NCI-H2196 (cell line): ENCODE measurements at regions not wholly inside any gene's neighbourhood (a gene's known extent, or its start where the extent isn't known, plus 50 kb on each side); places are given as distances from the start of the nearest gene placed in this dataset.

Source experiments
- DNase-seq: peaks from one replicate; lab custom pipeline; 2025; ENCODE audit not compliant: unreplicated experiment; lab: John Stamatoyannopoulos, UW

DNA sequence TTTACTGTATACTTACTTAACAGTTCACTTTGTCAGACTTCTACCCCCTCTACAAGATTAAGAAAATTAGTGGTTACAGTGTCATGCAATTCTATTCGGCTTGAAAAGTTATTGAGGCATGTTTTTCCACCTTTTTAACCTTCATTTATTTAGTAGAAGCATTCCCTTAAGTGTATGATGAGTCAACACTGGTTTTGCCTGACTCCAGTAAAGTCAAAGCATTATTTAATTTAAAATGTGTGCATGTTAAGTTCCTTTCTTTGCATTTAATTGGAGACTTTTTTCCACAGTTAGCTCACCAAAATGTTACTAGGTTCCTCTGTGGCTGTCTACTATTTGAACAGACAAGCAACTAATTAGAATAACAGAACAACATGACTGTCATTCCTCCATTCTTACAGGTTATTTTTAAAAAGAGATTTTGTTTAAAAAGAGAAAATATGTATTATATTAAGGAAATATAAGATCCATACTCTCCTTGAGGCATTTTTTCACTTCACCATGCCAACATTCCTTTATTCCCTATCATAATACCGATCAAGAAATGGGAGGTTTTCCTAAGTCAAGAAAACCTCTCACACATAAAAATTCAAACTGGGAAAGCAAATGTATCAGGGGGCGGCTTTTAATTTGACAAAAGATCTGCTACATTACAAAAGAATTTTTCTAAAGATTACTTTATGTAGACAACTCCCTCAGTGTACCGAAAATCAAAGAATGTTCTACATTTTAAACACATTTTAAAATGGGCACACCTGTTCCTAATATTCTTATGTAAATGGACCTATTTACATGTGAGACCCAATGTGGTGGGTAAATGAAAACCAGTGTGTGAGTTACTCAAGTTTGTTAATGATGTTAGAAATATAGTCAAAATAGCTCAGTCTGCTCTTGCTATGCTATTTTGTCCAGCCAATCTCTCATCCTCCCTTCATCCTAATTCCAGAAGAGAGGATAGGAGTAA lies 361.2 kb downstream of the UTRN start:
- no peak for DNase-seq

DNA sequence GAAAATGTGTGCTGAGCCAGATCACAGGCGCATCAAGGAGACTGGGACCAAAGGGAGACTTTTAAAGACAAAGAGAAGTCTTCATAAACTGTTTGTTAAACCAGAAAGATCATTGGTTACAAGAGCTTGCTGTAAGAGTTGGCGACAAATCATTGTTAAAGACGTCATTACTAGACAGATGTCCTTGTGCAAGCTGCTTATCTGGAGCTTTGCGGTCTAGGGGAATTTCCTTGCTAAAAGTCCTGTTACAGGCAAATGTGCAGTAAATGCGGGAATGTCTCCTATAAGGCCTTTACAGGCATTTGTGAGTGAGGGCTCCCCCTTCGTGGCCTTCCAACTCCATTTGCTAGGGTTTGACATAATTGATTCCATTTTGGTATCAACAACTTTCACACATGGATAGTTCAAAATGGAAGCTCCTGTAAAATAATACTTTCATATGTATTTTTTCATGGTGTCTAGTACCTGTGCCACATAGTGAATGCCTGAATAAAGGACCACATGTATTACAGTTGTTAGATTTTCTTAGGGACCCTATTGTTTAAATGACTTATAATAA lies 362.4 kb downstream of the UTRN start:
- DNase-seq: no peak

DNA sequence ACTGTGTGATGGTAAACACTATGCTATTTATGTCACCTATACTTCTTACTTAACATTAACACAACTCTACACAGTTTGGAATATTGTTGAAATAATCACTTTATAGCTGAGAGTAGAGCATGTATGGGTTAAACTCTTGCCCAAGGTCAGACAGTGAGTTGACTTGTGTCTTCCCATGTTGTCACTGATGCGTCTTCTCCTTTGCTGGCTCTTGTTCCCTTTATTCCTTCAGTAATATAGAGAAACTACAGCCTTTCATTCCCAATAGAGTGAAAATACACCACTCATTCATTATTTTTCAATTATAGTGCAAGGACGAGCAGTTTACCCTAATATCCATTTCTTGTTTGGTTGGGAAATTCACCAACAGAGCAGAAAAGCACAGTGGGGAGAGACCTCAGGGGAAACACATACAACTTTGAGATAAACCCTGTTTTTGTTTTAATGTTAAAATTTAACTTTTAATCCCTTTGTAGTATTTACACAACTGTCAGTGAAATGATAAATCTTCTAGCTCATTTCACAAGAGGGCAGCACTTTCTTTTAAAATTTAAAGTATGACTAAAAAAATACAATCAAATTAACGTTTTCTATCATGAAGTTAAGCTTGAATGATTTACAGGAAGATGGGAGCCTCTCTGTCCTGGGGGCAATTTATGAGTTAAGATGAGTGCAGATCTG lies 363.0 kb downstream of the UTRN start:
- no peak for DNase-seq

DNA sequence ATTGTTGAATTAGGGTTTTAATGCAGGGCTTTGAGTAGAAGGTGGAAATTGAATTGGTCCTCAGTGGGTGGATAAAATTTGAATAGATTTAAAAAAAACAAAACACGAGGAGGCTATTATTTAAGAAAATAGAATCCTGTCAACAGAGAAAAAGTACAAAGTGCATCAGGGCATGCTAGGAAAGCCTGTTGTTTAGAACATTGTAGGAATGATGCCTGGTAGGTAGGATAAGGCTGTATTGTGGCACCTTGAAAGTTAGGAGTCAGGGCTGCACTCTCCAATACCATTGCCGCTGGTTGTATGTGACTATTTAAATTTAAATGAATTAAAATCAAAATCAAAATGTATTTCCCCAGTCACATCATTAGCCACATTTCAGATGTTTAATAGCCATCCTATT lies 363.9 kb downstream of the UTRN start:
- no peak for DNase-seq

DNA sequence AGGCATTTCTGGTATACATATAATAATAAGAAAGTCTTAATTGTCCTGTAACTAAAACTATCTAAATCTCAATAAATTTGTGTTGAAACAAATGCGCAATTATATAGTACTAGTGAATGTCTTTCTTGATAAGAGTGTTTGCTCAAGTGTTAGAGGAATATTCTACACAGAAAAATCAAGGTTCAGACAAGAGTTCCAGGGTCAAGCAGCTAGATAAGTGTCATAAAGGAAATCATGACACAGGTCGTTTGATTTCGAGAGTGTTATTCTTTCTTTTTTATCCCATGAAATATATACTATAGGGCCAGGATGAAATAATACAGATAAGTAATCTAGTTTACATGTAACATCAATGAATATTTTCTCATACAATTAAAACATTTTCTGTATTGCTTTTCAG lies 366.1 kb downstream of the UTRN start:
- no peak for DNase-seq

DNA sequence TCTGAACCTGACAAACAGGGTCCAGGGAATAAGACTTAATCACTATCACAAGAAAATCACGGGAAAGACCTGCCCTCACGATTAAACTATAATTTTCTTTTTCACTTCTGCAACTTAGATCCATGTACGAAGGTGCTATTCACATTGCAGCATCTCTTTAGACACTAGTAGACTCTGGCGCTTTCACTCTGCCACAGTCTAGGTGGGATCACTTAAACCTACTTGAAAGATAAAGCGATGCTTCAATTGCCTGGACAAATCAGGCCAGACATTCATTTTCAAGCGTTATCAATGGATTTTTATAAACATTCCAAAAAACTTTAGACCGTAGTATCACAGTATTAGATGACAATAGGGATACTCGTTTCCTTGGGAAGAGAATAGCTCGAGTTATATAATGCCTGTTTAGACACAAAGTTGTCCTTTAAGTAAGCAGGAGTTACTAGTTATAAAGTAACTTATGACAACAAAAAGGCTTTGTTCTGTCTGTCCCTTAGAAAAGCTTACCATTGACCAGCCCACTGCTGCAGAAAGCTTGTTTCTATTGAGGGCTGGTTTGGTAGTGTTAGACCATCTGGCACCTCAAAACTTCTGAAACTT lies 367.3 kb downstream of the UTRN start:
- DNase-seq: no peak

DNA sequence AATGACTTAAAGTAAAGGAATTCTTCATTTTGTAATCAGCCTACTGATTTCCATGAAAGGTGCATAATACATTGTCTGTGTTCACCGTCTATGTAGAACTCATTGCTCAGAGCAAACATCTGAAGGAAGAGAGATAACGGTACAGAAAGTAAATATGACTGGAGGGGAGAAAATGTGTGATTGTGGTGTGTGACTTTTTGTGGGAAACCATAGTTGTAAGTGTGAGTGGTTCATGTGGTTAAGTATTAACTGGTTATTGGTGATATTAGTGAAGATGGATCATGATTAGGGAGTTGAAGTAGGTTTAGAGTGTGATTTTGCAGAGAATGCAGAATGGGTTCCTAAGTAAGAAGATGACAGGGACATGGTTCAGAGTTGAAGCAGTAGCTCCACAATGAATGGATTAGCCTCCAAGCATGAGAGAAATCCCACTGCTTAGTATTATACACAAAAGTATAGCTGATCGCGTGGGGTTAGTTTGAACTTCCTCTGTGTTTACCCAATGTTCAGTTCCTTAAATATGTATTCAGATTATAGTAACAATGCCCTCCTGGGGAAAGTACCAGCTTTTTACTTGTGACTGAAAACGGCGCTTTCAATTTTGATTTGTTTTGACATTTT lies 368.9 kb downstream of the UTRN start:
- no peak for DNase-seq

DNA sequence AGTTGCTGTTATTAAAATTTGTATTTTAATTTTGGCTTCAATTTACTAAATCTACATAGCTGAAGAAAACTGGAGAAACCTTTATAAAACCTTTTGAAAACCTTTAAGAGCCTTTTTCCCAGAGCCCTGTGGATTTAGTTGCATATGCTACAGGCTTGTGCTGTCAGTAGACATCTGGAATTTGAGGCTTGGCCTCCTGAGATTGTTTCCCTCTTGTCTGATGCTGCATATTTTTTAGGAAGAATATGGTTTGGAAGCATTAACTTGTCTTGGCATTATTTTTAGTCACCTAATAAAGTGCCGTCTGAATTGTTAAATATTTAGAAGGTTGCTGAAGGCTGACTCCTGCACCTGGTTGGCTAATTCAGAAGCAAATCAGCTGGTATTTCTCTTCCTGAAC lies 369.4 kb downstream of the UTRN start:
- no peak for DNase-seq

DNA sequence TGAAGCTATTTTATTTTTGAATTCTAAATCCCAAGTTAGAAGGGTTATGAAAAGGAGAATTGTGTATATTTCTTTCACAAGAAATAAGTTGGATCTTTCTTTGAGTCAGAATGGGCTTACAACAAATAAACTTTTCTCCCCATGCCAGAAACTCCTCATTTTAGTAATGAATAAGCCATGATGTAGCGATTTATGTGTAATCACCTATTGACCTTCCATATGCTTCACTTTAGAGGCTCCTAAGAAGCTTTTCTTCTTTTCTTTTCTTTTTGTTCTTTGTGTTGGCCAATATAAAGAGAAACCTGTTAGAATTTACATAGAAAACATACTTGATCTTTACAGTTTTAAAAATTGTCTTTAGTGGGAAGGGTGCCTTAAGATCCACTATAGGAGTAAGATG lies 370.2 kb downstream of the UTRN start:
- DNase-seq: no peak

DNA sequence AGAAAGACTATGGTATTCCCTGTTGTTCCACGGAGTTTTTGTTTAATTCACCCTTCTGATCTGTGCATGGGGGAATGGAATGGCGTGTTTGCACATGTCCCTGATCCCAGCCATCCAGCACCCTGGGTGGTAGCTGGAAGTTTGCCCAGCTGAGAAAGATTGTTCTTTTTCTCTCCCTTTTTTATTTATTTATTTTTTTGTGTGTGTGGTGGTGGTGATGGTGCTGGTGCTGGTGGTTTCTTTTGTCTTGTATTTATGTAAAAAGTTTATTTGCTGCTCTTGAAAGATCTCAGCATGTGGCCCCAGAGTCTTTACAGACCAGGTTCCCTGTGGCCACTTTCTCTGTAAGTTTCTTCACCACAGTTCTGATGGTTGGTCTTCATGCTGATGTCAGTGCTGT lies 372.6 kb downstream of the UTRN start:
- DNase-seq: no peak

DNA sequence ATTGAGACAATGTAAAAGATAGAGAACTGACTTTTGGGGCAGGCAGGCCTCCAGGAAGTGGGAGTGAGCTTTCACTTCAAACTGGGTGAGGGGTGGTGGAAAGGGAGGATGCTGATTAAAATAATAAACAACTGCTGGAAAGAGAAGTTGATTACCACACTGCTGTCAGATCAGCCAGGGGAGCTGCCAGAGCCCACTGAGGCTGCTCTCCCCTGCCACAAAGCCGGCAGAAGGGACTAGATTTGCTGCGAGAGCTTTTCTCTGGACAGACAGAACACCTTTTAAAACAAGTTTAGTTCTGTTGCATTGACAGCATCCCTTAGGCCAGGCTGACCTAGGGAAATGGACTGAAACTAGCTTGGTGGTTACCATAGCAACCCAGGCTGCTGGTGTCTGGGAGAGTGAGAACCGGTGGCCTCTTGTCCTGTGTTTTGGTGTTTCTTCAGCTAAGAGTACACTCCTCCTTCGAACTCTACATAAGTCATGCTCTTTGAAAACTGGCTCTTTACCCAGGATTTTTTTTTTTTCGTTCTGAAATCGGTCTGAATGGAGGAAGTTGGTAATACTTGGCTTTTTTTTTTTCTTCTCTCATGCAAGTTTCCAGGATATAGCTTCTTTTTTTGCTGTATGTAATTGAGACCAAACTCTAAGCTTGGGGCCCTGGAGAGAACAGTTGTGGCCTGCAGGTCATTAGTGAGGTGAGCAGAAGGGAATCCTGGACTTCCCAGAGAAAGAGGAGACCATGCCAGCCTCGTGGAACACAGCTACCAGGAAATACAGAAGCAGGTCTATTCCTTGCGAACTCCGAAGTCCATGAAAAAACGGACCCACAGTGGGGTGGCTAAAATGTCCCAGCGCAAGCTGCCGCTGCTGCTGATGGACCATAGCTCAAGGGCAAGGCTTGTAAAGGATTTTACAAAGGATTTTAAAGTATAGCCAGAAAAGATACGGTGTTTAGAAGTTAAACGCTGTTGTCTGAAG lies 374.4 kb downstream of the UTRN start:
- peak; percentile 62 for DNase-seq

DNA sequence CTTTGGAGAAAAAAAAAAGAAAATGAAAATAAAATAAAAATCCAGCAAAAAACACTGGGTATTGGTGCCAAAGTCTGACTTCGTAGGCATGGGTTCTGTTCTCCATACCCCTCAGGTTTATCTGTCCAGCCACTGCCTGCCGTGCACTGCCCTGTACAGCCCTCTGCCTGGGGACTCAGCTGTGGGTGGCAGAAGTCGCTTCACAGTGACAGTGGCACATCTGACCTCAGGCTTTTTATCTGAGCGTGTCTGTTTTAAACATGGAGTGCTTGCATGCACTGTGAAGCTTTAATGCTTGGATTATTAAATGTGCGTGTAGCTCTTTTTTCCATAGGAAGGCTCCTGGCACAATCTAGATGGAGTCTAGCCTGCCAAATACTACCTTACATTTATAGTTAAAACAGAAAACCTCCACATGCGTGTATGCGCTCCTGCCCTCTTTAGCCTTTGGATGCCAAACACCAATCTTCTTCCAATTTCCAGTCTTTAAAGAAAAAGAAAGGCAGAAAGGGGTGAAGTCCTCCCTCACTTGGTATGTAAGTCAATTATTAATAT lies 375.5 kb downstream of the UTRN start:
- no peak for DNase-seq

DNA sequence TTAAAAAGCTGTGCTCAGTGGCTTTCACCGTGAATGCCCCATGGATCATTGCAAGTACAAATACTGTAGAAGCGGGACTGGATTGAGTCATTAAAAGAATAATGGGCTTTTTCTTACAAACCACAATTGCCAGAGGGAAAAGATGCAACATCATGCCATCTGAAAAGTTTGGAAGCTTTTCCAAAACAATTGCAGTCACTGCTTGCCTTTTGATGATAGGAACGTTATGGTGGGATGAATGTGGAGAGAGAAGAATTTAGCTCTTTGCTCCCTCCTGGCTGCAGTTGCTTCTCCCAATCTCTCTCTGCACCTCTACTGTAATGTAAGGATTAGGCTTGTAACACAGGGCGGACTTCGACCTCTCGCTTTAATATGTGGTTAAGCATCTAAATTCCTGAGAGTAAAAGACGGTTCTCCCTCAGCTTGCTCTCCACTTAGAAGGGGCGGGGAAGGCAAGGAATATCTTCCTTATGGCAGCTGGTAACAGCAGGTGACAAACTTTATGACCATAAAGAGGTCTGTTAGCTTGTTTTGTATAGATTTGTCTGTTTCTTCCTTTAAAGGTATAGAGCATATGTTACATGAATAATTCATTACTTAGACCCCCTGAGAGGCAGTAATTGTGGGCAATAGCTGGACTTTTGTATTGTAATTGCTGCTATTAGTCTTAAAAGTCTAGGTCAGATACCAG lies 376.1 kb downstream of the UTRN start:
- no peak for DNase-seq

DNA sequence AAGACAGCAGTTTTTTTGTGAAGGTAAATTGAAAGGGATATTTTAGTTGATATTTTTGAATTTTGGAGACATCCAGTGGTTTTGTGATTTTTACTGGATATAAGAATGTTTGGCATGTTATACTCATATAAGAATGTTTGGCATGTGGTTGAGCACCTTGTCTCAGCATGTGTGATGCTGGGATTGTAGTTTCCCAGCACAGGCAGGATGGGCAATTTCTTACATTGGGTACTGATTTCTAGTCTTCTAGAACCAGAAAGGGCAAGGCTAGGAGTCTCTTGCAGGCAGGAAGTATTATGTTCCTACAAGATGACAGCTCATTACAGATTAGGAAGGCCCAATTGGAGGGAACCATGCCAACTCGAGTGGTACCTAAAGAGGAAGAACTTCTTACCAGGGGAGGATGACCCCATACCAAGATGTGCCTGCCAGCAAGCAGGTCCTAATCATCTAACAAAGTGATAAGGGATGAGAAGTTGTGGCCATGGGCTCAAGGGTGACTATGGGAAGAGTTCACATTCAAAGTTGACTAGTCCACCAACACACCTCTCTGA lies 377.8 kb downstream of the UTRN start:
- no peak for DNase-seq

DNA sequence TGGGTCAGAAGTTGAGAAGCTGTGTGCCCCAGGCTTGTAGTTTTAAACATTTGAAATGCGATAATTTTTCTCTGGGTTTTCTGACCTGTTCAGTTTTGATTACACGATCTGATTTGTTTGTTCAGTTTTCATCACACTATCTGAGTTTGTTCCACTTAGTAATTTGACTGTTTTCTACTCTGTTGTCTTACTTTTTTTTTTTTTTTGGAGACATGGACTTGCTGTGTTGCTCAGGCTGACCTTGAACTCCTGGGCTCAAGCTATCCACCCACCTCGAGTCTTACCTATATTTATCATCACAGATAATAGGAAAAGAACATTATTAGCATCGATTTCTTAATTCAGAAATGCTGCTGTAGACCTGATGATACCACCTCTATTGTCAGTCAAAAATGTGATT lies 379.1 kb downstream of the UTRN start:
- DNase-seq: no peak

DNA sequence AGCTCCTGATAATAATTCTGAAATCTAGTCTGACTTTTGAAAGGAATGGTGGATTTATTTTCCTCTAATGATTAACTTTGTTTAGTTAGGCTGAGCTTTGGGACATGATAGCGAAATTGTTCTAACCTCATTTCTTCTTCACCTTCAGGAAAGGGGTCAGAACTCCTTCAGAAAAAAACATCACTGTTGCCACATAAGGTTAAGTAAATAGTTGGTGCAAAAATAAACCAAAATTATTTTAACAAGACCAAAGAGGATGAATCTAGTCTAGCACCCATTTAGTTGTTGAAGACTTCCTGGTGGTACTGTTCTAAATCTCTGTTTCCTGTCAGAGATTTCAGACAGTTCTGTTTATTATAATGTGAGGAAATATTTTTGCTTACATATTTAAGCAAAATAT lies 379.8 kb downstream of the UTRN start:
- no peak for DNase-seq

DNA sequence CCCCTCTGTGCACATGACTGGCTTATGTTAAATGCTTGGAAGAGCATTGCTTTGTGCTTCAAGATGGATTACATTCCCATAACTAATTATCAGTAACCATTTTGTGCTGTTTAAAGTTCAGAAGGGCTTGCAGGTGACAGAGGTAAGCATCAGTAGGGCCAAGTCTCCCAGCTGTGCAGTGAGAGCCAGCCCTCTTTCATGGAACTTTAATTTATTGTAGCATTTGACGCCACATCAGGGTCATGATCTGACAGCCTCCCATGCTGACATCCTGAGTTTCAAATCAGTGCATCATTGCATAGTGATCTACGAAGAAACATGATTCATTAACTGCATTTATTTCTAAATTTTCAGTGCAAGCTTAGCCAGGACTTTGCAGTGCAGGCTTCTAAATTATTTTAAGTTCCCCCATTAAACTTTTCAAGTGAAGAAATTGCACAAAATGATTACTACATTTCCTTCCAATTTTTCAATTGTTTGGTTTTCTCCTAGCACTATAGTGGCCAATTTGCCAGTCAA lies 380.9 kb downstream of the UTRN start:
- DNase-seq: no peak

DNA sequence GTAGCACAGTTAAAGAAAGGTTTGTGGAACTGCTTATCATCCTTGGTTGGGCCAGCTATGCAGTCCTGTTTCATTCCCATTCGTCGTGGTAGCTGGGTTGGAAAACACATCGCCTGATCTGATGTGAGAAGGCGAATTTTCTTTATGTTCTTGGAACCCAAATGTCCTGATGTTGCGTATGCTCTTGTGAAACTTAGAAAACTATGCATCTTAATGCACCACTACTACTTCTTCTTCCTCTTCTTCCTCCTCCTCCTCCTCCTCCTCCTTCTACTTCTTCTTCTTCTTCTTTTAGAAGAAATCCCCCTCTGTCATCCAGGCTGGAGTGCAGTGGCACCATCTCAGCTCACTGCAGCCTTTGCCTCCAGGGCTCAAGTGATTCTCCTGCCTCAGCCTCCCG lies 381.6 kb downstream of the UTRN start:
- DNase-seq: no peak
